NB4 (cell line): ENCODE measurements at regions not wholly inside any gene's neighbourhood (a gene's known extent, or its start where the extent isn't known, plus 50 kb on each side); places are given as distances from the start of the nearest gene placed in this dataset.

Experiments used
- DNase-seq: peaks from one replicate; pipeline ENCODE4 v3.0.0; 2010; ENCODE audit warnings: low read depth
- H3K4me3 ChIP-seq: one replicate; pipeline ENCODE4 v1.5.1; 2011; ENCODE audit warnings: mild to moderate bottlenecking, low read depth, low read length, moderate library complexity
- MYC ChIP-seq: IDR thresholded peaks from 2 replicates; pipeline ENCODE4 v1.6.1; 2011; ENCODE audit warnings: low read depth, low read length
- POLR2A ChIP-seq: IDR thresholded peaks from 2 replicates; pipeline ENCODE4 v1.6.1; 2011; ENCODE audit warnings: mild to moderate bottlenecking; ENCODE audit not compliant: insufficient read length; ENCODE audit errors: extremely low read depth
- TF ChIP-seq, protein P1 (sequence below): IDR thresholded peaks from 2 replicates; pipeline ENCODE4 v1.6.1; 2011; ENCODE audit warnings: low read depth, low read length
- TF ChIP-seq, protein P2 (sequence below): IDR thresholded peaks from one replicate; pipeline ENCODE4 v1.5.1; 2012; ENCODE audit warnings: low read depth, low read length

DNA sequence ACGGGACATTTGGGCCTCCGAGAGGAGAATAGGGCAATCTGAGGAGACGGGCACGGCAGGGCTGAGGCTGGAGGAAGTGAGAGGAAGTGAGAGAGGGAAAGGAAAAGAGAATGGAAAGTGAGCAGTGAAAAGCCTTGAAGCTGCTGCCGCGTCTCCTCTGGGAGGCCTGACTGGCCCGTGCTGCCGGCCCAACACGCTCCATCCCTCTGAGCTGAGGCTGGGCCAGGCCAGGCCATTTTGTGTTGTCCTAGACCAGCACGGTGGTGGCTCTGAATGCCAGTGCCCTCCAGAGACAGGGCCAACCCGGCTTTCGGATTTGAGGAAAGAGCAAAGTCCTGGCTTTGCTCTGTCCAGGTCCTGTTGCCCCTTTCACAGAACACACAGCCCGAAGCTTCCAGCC is 361.1 kb upstream of the SHH start:
- DNase-seq = no peak
- no peak for TF ChIP-seq POLR2A
- TF ChIP-seq, protein P1, sequence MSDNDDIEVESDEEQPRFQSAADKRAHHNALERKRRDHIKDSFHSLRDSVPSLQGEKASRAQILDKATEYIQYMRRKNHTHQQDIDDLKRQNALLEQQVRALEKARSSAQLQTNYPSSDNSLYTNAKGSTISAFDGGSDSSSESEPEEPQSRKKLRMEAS = no peak
- TF ChIP-seq, protein P2, sequence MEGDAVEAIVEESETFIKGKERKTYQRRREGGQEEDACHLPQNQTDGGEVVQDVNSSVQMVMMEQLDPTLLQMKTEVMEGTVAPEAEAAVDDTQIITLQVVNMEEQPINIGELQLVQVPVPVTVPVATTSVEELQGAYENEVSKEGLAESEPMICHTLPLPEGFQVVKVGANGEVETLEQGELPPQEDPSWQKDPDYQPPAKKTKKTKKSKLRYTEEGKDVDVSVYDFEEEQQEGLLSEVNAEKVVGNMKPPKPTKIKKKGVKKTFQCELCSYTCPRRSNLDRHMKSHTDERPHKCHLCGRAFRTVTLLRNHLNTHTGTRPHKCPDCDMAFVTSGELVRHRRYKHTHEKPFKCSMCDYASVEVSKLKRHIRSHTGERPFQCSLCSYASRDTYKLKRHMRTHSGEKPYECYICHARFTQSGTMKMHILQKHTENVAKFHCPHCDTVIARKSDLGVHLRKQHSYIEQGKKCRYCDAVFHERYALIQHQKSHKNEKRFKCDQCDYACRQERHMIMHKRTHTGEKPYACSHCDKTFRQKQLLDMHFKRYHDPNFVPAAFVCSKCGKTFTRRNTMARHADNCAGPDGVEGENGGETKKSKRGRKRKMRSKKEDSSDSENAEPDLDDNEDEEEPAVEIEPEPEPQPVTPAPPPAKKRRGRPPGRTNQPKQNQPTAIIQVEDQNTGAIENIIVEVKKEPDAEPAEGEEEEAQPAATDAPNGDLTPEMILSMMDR = no peak
- no peak for TF ChIP-seq MYC

DNA sequence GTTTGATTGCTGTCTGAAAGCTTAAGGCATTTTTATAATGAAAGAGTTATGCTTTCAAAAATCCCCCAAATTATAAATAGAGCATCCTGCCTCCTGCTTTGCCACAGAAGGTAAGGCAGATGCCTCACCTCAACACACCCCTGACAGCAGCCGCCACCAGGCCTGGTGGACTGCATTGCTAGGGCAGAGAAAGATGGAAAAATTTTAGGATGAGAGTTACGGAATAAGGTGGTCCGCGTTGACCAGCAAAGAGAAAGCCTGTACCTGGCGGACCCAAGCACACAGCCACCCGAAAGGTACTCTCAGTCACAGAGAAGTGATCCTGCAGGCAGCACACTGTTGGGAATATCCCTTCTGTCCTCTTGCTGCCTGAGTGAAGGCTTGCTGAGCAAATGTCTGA is 360.4 kb upstream of the SHH start:
- no peak for DNase-seq
- H3K4me3 ChIP-seq = no peak overlapping the region
- TF ChIP-seq POLR2A = no peak
- TF ChIP-seq, protein P2 = no peak
- TF ChIP-seq, protein P1 = no peak
- TF ChIP-seq MYC = no peak

More for the DNA sequence above, 361.1 kb upstream of the SHH start:
- H3K4me3 ChIP-seq = no peak overlapping the region

DNA sequence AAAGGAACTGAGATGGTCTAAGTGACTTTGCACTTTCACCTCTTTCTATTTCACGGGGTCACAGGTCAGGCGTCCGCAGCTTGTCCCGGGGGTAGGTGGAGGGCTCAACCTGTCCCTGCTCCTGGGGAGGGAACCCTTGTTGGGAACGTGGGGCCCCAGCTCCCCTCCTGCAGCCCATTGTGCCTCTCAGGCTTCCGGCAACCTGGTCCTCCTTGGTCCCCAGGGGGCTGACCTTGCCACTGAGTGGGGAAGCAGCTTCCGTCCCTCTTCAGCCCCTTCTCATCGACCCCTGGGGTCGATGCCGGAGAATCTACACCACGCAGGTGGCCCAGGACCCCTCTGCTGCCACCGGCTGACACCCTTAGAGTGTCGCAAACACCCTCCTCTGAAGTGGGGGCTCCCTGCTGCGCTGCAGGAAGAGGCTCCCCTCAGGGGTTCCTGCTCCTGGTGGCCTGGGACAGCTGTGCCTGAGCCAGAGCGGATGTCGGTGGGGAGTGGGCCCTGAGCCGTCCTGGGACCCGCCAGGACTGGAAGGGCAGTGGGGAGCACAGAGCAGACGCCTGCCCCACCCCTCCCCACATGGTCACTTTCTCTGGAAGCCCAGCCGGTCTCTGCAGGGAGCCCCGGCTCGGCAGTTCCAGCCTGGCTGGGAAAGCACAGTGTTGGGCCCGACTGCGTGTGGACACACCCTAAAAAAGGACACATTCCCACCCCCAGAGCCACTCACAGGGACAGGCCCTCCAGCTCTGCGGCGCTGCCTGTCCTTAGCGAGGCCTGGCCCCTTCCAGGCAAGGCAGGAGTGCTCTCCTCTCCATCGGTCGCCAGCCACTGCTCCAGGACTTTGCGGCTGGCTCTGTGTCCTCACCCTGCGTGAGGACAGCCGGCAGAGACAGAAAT is 357.5 kb upstream of the SHH start:
- DNase-seq = peak; percentile 60
- no peak overlapping the region for H3K4me3 ChIP-seq
- TF ChIP-seq MYC (no peak), POLR2A (no peak)
- TF ChIP-seq, protein P2 = no peak
- TF ChIP-seq, protein P1 = no peak

DNA sequence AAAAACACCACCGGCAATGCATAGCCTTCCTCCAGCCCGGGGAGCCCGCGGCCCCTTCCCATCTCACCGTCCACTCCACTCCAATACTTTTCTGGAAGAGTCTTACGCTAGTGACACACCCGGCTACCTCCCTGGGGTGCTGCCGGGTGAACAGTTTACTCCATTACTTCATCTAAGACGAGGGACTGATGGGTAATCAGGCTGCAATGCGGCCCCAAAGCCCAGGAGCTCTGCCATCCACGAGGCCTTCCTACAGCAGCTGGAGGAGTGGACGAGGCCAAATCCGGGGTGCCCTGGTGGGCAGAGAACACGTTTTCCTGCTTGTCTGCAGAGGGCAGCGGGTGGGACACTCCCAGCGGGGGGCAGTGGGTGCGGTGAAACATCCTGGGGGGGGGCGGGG is 356.2 kb upstream of the SHH start:
- no peak overlapping the region for H3K4me3 ChIP-seq
- no peak for TF ChIP-seq POLR2A
- TF ChIP-seq, protein P2 = no peak
- TF ChIP-seq MYC = no peak
- TF ChIP-seq, protein P1 = no peak
- no peak for DNase-seq

DNA sequence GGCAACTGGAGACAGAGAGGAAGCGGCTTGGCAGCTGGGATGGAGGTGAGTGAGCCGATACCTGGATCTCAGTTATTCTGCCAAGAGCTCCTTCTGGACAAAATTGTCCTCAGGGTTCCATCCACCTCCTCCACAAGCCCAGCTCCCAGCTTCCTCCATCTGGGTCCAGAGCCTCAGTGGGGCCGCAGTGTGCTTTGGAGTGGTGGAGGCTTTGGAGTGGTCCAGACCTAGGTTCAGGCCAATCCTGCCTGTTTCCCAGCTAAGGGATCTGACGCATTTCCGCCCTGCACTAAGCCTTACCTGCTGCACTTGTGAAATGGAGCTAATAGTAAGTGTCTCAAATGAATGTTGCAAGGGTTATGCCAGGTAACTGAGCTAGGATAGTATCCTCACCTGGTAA is 355.7 kb upstream of the SHH start:
- no peak for DNase-seq
- TF ChIP-seq MYC = no peak
- no peak for TF ChIP-seq POLR2A
- TF ChIP-seq, protein P2 = no peak
- TF ChIP-seq, protein P1 = no peak
- H3K4me3 ChIP-seq = no peak overlapping the region
